Coronary artery (tissue), 2 donors: ENCODE measurements at regions not wholly inside any gene's neighbourhood (a gene's known extent, or its start where the extent isn't known, plus 50 kb on each side); places are given as distances from the start of the nearest gene placed in this dataset.

Experiments used
- DNase-seq: peaks from one replicate; pipeline ENCODE4 v3.0.0-alpha.2; 2017; ENCODE audit warnings: low spot score
- H3K27ac ChIP-seq, 2 donors: fragments of 200-600 bp; sonication (generic); one replicate each; pipeline ENCODE4 v1.5.1; 2016 to 2019
- H3K4me3 ChIP-seq: fragments of 200-600 bp; sonication (generic); 2 replicates; pipeline ENCODE4 v1.5.1; 2016; ENCODE audit warnings: mild to moderate bottlenecking, moderate library complexity
- TF ChIP-seq, protein P1 (sequence below): fragments of 200-600 bp; sonication (generic); IDR thresholded peaks from one replicate; pipeline ENCODE4 v1.5.1; 2019; ENCODE audit warnings: antibody characterized with exemption

DNA sequence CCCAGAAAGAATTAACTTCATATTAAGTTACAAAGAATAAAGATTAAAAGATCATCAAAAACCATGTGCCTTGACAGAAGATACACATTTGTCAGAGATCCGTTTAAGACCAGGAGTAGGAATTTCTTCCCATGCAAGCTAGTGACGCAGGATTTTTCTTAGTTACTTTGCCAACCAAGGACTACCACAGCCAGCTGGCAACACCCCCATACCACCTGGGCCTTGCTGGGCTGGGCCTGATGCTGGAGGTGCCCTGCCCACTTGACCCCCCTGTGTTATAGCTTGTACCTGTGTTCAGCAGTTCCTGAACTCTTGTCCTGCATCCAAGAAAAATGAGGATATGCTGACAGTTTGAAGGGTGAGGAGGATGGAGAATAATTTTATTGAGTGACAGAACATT, 290.9 kb upstream of the SMC2 start:
- no peak overlapping the region for H3K27ac ChIP-seq
- TF ChIP-seq, protein P1, sequence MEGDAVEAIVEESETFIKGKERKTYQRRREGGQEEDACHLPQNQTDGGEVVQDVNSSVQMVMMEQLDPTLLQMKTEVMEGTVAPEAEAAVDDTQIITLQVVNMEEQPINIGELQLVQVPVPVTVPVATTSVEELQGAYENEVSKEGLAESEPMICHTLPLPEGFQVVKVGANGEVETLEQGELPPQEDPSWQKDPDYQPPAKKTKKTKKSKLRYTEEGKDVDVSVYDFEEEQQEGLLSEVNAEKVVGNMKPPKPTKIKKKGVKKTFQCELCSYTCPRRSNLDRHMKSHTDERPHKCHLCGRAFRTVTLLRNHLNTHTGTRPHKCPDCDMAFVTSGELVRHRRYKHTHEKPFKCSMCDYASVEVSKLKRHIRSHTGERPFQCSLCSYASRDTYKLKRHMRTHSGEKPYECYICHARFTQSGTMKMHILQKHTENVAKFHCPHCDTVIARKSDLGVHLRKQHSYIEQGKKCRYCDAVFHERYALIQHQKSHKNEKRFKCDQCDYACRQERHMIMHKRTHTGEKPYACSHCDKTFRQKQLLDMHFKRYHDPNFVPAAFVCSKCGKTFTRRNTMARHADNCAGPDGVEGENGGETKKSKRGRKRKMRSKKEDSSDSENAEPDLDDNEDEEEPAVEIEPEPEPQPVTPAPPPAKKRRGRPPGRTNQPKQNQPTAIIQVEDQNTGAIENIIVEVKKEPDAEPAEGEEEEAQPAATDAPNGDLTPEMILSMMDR: no peak
- no peak for DNase-seq
- H3K4me3 ChIP-seq: no peak overlapping the region

DNA sequence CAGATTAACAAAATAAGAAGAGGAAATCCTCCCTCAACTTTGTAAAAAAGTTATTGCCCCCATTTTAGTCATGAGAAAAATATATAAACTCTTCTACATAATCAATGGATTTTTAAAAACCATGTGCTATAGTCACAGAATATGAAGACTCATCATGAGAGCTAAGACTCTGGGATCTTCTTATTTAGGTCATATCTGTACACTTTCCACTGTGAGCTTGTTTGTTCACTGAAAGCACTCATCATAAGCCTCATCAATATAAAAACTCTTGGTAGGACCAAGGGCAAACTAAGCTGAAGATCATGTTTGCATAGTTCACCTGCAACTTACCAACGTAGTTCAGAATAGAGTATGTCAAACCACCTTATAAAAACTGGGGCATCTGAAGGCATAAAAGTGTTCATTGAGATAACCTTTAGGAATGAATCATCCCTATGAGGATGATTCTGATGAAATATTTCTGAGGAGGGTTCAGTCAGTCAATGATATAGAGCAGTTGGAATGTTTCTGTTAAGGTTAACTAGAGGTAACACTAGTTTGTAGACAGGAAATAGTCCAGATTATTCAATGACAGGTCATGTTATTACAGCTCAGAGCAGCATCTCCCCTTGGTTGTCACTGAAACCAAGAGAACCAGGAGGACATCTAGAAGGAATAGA, 289.9 kb upstream of the SMC2 start:
- no peak for DNase-seq

DNA sequence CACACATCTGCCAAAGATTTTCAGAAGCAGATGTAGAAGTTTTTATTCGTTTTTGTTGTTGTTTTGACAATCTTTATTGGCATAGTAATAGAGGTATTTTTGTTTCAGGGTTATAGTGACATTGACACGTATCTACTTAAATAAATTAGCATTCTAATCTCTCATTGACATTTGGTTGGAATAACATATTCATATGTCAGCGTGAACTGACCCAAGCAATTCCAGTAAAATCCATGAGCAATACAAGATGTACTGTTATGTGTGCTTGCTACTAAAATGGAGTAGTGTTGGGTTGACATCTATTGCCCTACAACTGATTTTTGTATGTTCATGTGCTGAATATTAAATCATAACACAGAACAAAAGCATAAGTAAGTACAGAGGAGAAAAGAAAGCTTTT, 284.4 kb upstream of the SMC2 start:
- TF ChIP-seq, protein P1: no peak
- no peak for DNase-seq
- Histone ChIP-seq H3K4me3 (no peak overlapping the region), H3K27ac (no peak overlapping the region)

More for the DNA sequence above, 289.9 kb upstream of the SMC2 start:
- H3K4me3 ChIP-seq: no peak overlapping the region
- no peak overlapping the region for H3K27ac ChIP-seq
- TF ChIP-seq, protein P1: no peak

DNA sequence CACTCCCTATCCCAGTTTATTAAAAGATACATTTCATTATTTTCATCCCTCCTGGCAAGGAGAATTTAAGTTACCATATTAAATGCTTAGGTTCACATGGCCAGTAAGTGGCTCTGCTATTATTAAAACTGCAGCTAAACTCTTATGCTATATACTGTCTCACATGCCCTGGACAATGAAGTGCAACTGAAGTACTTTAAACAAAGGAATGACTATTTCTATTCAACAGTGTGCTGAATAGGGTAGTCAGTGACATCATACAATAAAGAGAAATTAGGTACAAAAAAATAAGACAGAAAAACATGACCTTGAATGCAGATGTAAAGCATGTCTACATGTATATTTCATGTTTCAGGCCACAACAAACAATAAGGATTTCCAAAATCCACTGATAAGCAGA, 282.6 kb upstream of the SMC2 start:
- DNase-seq: no peak
- TF ChIP-seq, protein P1: no peak
- no peak overlapping the region for H3K4me3 ChIP-seq
- H3K27ac ChIP-seq: no peak overlapping the region

DNA sequence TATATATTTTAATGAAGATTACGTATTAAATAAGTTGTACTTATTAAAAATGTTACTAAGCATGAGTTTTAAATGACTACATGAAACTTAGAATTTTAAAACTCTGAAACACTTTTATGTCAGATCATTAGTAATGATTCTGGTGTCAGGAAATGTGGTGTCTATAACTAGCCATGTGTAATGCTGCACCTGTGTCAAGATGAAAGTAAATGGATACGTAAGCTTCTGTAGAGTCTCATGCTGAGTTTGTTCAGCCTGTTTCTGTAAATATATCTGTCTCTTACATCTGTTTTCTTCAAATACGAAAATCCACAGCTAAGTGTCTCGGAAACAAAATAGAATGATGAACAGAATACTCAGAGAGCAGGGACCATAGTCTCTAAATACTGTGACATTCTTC, 278.0 kb upstream of the SMC2 start:
- Histone ChIP-seq H3K27ac (no peak overlapping the region), H3K4me3 (no peak overlapping the region)
- DNase-seq: no peak
- TF ChIP-seq, protein P1: no peak

DNA sequence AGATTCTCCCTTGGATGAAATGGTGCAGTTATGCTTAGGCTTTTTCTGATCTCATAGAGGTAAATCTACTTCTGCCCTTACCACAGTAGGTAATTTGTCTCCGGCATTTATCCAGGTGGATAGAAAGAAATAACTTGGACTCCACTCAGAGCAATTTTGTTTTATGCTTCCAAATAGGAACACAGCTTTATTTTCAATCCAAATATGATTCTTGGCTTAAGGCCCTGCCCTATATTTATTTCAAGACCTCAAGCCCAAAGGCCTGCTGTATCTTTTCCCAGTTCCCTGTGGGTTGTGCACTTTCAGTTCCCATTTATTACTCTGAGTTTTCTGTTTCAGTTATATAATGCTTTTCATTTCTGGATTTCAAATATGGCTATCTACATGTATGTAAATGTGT, 274.2 kb upstream of the SMC2 start:
- TF ChIP-seq, protein P1: no peak
- H3K4me3 ChIP-seq: no peak overlapping the region
- DNase-seq: no peak
- no peak overlapping the region for H3K27ac ChIP-seq

DNA sequence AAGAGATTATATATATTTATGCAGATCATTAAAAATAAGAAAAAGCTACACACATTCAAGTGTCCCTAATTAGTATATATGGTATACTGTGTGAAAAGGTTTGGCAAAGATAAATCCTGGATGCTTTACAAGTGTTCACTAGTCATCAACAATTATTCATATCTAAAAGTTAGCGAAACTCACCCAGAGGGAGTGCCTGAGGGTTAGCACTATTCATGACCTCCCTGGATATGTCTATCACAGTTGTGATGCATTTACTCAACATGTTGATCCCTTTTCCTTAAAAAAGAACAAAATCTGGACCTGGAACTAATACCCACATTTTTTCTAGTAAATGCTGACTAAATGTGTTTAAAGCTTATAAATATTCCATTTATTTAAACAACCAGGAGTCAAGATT, 273.0 kb upstream of the SMC2 start:
- no peak for DNase-seq
- no peak overlapping the region for H3K4me3 ChIP-seq
- H3K27ac ChIP-seq: no peak overlapping the region
- TF ChIP-seq, protein P1: no peak
